ENCODE measurements at regions not wholly inside any gene's neighbourhood (a gene's known extent, or its start where the extent isn't known, plus 50 kb on each side); places are given as distances from the start of the nearest gene placed in this dataset.
A peak's percentile ranks its signal among the peaks of the same experiment; 100 is the strongest.

DNA sequence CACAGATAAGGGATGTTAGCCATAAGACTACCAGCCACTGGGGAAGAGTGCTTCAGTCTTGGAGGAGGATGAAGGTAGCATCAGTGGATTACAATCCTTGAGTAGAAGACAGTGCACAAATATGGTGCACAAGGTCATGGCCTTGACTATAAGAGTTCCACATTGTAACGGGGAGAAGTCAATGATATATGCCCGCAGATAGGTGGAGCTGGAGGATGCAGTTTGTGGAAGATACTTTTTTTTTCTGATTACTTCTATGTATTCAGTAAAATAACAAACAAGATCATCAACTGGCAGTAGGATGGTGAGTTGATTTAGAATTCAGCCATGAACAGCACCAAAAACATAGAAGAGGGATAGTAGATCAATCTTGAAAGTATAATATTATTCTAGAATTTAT is 926.8 kb upstream of the MIR17HG start:
- H3K9me3 ChIP-seq (ENCODE audit: control insufficient read depth, low read length): no peaks in the 10 kb centered on the region

GRCh38 chr13:90427322-90428272 is 919.9 kb upstream of the MIR17HG start:
- Histone ChIP-seq H3K4me1 (ENCODE audit: control insufficient read depth, insufficient read depth, low read length, poor library complexity, severe bottlenecking) (no peaks in the 10 kb centered on the region), H3K27ac (ENCODE audit: low read depth, low read length, severe bottlenecking) (no peak overlapping the region), H3K36me3 (ENCODE audit: control insufficient read depth, insufficient read depth, low read length) (no peaks in the 10 kb centered on the region), H3K9me3 (ENCODE audit: control insufficient read depth, low read length) (no peaks in the 10 kb centered on the region), H3K4me3 (ENCODE audit: extremely low read depth, insufficient read depth, low read length, poor library complexity, severe bottlenecking) (no peak overlapping the region)
- WGBS, 2 experiments (ENCODE audit: insufficient coverage in 2 of 2): 39 to 54% methylated on average over 5 to 7 of the region's 8 CpGs

More for the DNA sequence above, 926.8 kb upstream of the MIR17HG start:
- Histone ChIP-seq H3K4me3 (ENCODE audit: extremely low read depth, insufficient read depth, low read length, poor library complexity, severe bottlenecking) (no peak overlapping the region), H3K4me1 (ENCODE audit: control insufficient read depth, insufficient read depth, low read length, poor library complexity, severe bottlenecking) (peaks cover 14% of the 10 kb centered on the region), H3K27ac (ENCODE audit: low read depth, low read length, severe bottlenecking) (no peak overlapping the region), H3K36me3 (ENCODE audit: control insufficient read depth, insufficient read depth, low read length) (no peaks in the 10 kb centered on the region)
- WGBS, 2 experiments (ENCODE audit: insufficient coverage in 2 of 2): no CpG with 5 or more reads among the region's 2 CpGs

DNA sequence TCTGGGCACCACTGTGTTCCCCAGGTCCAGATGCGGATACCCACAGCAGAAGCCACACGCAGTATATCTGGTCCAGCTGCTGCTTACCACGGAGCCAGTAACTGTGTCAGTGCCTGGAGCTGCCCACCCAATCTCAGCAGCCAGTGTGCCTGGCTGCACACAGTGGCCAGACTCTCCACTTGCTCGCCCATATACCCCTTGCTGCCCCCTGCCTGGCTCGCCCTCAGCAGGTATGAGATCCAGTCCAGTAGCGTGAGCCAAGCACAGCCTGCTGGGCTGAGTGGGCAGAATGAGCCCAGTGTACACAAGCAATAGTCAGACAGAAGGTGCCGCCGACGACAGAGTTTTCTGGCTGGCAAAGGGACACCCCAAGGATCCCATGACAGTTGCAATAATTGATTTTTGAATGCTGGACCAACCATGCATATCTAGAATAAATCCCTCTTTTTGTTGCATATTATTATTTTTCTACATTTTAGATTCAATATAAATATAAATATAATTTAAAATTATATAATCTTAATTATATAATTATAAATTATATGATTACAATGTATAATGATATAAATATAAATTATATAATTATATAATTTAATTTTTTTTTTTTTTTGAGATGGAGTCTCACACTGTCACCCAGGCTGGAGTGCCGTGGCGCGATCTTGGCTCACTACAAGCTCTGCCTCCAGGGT is 918.8 kb upstream of the MIR17HG start:
- H3K9me3 ChIP-seq (ENCODE audit: control insufficient read depth, low read length): no peaks in the 10 kb centered on the region
- H3K36me3 ChIP-seq (ENCODE audit: control insufficient read depth, insufficient read depth, low read length): no peaks in the 10 kb centered on the region
- 96 to 97% methylated on average over 5 of the region's 12 CpGs for WGBS, 2 experiments (ENCODE audit: insufficient coverage in 2 of 2)
- no peak overlapping the region for H3K27ac ChIP-seq (ENCODE audit: low read depth, low read length, severe bottlenecking)
- H3K4me3 ChIP-seq (ENCODE audit: extremely low read depth, insufficient read depth, low read length, poor library complexity, severe bottlenecking): no peak overlapping the region
- H3K4me1 ChIP-seq (ENCODE audit: control insufficient read depth, insufficient read depth, low read length, poor library complexity, severe bottlenecking): no peaks in the 10 kb centered on the region

- WGBS, 2 experiments (ENCODE audit: insufficient coverage in 2 of 2): no CpG with 5 or more reads among the region's 2 CpGs
- no peaks in the 10 kb centered on the region for H3K4me1 ChIP-seq (ENCODE audit: control insufficient read depth, insufficient read depth, low read length, poor library complexity, severe bottlenecking)
Observed at GRCh38 chr13:90430127-90430526, 917.4 kb upstream of the MIR17HG start.

DNA sequence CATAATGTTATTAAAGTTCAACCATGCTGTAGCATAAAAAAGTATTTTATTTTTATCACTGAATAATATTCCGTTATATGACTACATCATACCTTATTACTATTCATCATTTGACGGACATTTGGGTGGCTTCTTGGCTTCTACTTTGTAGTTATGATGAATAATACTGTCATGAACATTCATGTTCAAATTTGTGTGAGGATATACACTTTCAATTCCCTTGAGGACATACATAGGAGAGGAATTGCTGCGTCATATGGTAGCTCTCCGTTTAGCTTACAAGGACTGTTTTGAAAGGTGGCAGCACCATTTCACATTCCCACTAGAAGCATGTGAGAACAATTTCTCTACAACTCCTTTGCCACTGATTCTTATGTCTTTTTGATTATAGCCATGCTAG is 910.8 kb upstream of the MIR17HG start:
- H3K4me1 ChIP-seq (ENCODE audit: control insufficient read depth, insufficient read depth, low read length, poor library complexity, severe bottlenecking): no peaks in the 10 kb centered on the region
- H3K36me3 ChIP-seq (ENCODE audit: control insufficient read depth, insufficient read depth, low read length): no peaks in the 10 kb centered on the region
- peaks cover 4% of the 10 kb centered on the region for H3K9me3 ChIP-seq (ENCODE audit: control insufficient read depth, low read length)
- no peak overlapping the region for H3K4me3 ChIP-seq (ENCODE audit: extremely low read depth, insufficient read depth, low read length, poor library complexity, severe bottlenecking)
- 83% methylated on average over 1 of the region's 4 CpGs; no CpG with 5 or more reads in 1 of the 2 experiments for WGBS, 2 experiments (ENCODE audit: insufficient coverage in 2 of 2)
- H3K27ac ChIP-seq (ENCODE audit: low read depth, low read length, severe bottlenecking): no peak overlapping the region

More at GRCh38 chr13:90430127-90430526, 917.4 kb upstream of the MIR17HG start:
- no peaks in the 10 kb centered on the region for H3K9me3 ChIP-seq (ENCODE audit: control insufficient read depth, low read length)
- no peaks in the 10 kb centered on the region for H3K36me3 ChIP-seq (ENCODE audit: control insufficient read depth, insufficient read depth, low read length)
- no peak overlapping the region for H3K4me3 ChIP-seq (ENCODE audit: extremely low read depth, insufficient read depth, low read length, poor library complexity, severe bottlenecking)
- H3K27ac ChIP-seq (ENCODE audit: low read depth, low read length, severe bottlenecking): no peak overlapping the region

DNA sequence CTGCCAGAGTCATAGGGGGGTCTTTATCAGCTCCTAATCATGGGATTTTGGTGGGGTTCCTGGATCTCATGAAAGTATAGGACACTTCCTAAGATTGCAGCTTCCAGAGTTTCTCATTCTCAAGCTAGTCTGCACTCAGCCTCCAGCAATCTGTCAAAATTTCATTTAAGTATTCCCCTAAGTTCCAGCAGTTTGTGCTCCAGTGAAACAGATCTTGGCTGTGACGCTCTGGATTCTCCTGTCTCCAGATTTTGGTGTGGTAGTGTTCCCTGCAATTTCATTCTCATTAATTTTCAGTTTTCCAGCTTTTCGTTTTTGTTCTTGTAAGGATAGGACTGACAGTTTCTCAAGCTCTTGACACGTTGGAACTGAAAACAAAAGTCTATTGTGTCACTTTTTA is 908.9 kb upstream of the MIR17HG start:
- Histone ChIP-seq H3K9me3 (ENCODE audit: control insufficient read depth, low read length) (peaks cover 4% of the 10 kb centered on the region), H3K36me3 (ENCODE audit: control insufficient read depth, insufficient read depth, low read length) (no peaks in the 10 kb centered on the region), H3K4me1 (ENCODE audit: control insufficient read depth, insufficient read depth, low read length, poor library complexity, severe bottlenecking) (no peaks in the 10 kb centered on the region), H3K27ac (ENCODE audit: low read depth, low read length, severe bottlenecking) (no peak overlapping the region), H3K4me3 (ENCODE audit: extremely low read depth, insufficient read depth, low read length, poor library complexity, severe bottlenecking) (no peak overlapping the region)
- WGBS, 2 experiments (ENCODE audit: insufficient coverage in 2 of 2): no CpG with 5 or more reads among the region's 3 CpGs

- WGBS, 2 experiments (ENCODE audit: insufficient coverage in 2 of 2): no CpG with 5 or more reads among the region's 3 CpGs
- Histone ChIP-seq H3K4me1 (ENCODE audit: control insufficient read depth, insufficient read depth, low read length, poor library complexity, severe bottlenecking) (peaks cover 16% of the 10 kb centered on the region), H3K9me3 (ENCODE audit: control insufficient read depth, low read length) (peaks cover 4% of the 10 kb centered on the region), H3K27ac (ENCODE audit: low read depth, low read length, severe bottlenecking) (no peak overlapping the region), H3K36me3 (ENCODE audit: control insufficient read depth, insufficient read depth, low read length) (no peaks in the 10 kb centered on the region), H3K4me3 (ENCODE audit: extremely low read depth, insufficient read depth, low read length, poor library complexity, severe bottlenecking) (no peak overlapping the region)
Observed at GRCh38 chr13:90443268-90443667, 904.2 kb upstream of the MIR17HG start.

- H3K27ac ChIP-seq (ENCODE audit: low read depth, low read length, severe bottlenecking): no peak overlapping the region
- H3K4me1 ChIP-seq (ENCODE audit: control insufficient read depth, insufficient read depth, low read length, poor library complexity, severe bottlenecking): peaks cover 19% of the 10 kb centered on the region
- WGBS, 2 experiments (ENCODE audit: insufficient coverage in 2 of 2): 100% methylated on average over 1 of the region's 1 CpG
- H3K9me3 ChIP-seq (ENCODE audit: control insufficient read depth, low read length): peaks cover 4% of the 10 kb centered on the region
- H3K4me3 ChIP-seq (ENCODE audit: extremely low read depth, insufficient read depth, low read length, poor library complexity, severe bottlenecking): no peak overlapping the region
- no peaks in the 10 kb centered on the region for H3K36me3 ChIP-seq (ENCODE audit: control insufficient read depth, insufficient read depth, low read length)
Observed at GRCh38 chr13:90444232-90444631, 903.3 kb upstream of the MIR17HG start.

- Histone ChIP-seq H3K4me1 (ENCODE audit: control insufficient read depth, insufficient read depth, low read length, poor library complexity, severe bottlenecking) (peaks cover 19% of the 10 kb centered on the region), H3K4me3 (ENCODE audit: extremely low read depth, insufficient read depth, low read length, poor library complexity, severe bottlenecking) (no peak overlapping the region), H3K9me3 (ENCODE audit: control insufficient read depth, low read length) (peaks cover 4% of the 10 kb centered on the region), H3K27ac (ENCODE audit: low read depth, low read length, severe bottlenecking) (peak overlapping the region; percentile 81), H3K36me3 (ENCODE audit: control insufficient read depth, insufficient read depth, low read length) (no peaks in the 10 kb centered on the region)
- 22 to 57% methylated on average over 1 of the region's 2 CpGs for WGBS, 2 experiments (ENCODE audit: insufficient coverage in 2 of 2)
Observed at GRCh38 chr13:90445179-90445578, 902.3 kb upstream of the MIR17HG start.

GRCh38 chr13:90447034-90447733 is 900.3 kb upstream of the MIR17HG start:
- Histone ChIP-seq H3K27ac (ENCODE audit: low read depth, low read length, severe bottlenecking) (no peak overlapping the region), H3K36me3 (ENCODE audit: control insufficient read depth, insufficient read depth, low read length) (no peaks in the 10 kb centered on the region), H3K4me1 (ENCODE audit: control insufficient read depth, insufficient read depth, low read length, poor library complexity, severe bottlenecking) (peaks cover 19% of the 10 kb centered on the region), H3K9me3 (ENCODE audit: control insufficient read depth, low read length) (no peaks in the 10 kb centered on the region), H3K4me3 (ENCODE audit: extremely low read depth, insufficient read depth, low read length, poor library complexity, severe bottlenecking) (no peak overlapping the region)
- 80 to 100% methylated on average over 1 of the region's 2 CpGs for WGBS, 2 experiments (ENCODE audit: insufficient coverage in 2 of 2)

Data from mesodermal cell (in vitro differentiated cells).